GM23338 (cell line): ENCODE measurements at regions not wholly inside any gene's neighbourhood (a gene's known extent, or its start where the extent isn't known, plus 50 kb on each side); places are given as distances from the start of the nearest gene placed in this dataset.

Experiments
- ATAC-seq: fragments of 200-7000 bp; cut with Tn5 transposase; 3 replicates; pipeline ENCODE4 v1.9.1; 2020
- DNase-seq: peaks from one replicate; pipeline ENCODE4 v3.0.0-alpha.2; 2015; ENCODE audit warnings: low spot score
- H2AFZ ChIP-seq: fragments of 200-600 bp; sonication (generic); 2 replicates; pipeline ENCODE4 v1.8.0; 2016; ENCODE audit warnings: antibody characterized with exemption, mild to moderate bottlenecking, moderate library complexity
- H3F3A ChIP-seq: fragments of 200-600 bp; sonication (generic); replicated peaks from 2 replicates; pipeline ENCODE4 v1.8.0; 2017; ENCODE audit warnings: antibody characterized with exemption, mixed run types, low read depth
- H3K27ac ChIP-seq: fragments of 200-600 bp; sonication (generic); 2 replicates; pipeline ENCODE4 v1.6.1; 2016; ENCODE audit warnings: low read depth
- H3K27me3 ChIP-seq: fragments of 200-600 bp; sonication (generic); 2 replicates; pipeline ENCODE4 v1.8.0; 2016; ENCODE audit warnings: mild to moderate bottlenecking, mixed run types, moderate library complexity; ENCODE audit not compliant: insufficient read depth
- H3K36me3 ChIP-seq: fragments of 200-600 bp; sonication (generic); 2 replicates; pipeline ENCODE4 v1.8.0; 2016; ENCODE audit warnings: mild to moderate bottlenecking; ENCODE audit not compliant: insufficient read depth
- H3K4me1 ChIP-seq: fragments of 200-600 bp; sonication (generic); 2 replicates; pipeline ENCODE4 v1.8.0; 2016; ENCODE audit warnings: mild to moderate bottlenecking, moderate library complexity; ENCODE audit not compliant: insufficient read depth
- H3K4me2 ChIP-seq: fragments of 200-600 bp; sonication (generic); 2 replicates; pipeline ENCODE4 v1.7.1; 2017; ENCODE audit warnings: mixed run types
- H3K4me3 ChIP-seq: fragments of 200-600 bp; sonication (generic); 2 replicates; pipeline ENCODE4 v1.6.1; 2016; ENCODE audit warnings: mixed run types
- H3K79me2 ChIP-seq: fragments of 200-600 bp; sonication (generic); replicated peaks from 2 replicates; pipeline ENCODE4 v1.8.0; 2017; ENCODE audit warnings: mild to moderate bottlenecking; ENCODE audit not compliant: insufficient read depth
- H3K9me2 ChIP-seq: fragments of 200-600 bp; sonication (generic); 2 replicates; pipeline ENCODE4 v1.8.0; 2017; ENCODE audit not compliant: insufficient read depth
- H4K20me1 ChIP-seq: fragments of 200-600 bp; sonication (generic); replicated peaks from 2 replicates; pipeline ENCODE4 v1.8.0; 2017; ENCODE audit warnings: mild to moderate bottlenecking; ENCODE audit not compliant: insufficient read depth
- H3K27ac Mint-ChIP-seq: 2 replicates; pipeline ENCODE4 v1.8.0; 2020; ENCODE audit warnings: inconsistent platforms, mild to moderate bottlenecking, moderate library complexity, mixed read lengths
- H3K27me3 Mint-ChIP-seq: 3 replicates; pipeline ENCODE4 v1.8.0; 2022; ENCODE audit warnings: low read depth, mild to moderate bottlenecking, moderate library complexity, mixed read lengths, inconsistent platforms; ENCODE audit not compliant: insufficient read depth, poor library complexity
- H3K36me3 Mint-ChIP-seq: 3 replicates; pipeline ENCODE4 v1.8.0; 2021; ENCODE audit warnings: low read depth, mild to moderate bottlenecking, inconsistent platforms, moderate library complexity, mixed read lengths
- H3K4me1 Mint-ChIP-seq: 3 replicates; pipeline ENCODE4 v1.8.0; 2020; ENCODE audit warnings: mild to moderate bottlenecking, inconsistent platforms, mixed read lengths
- H3K4me3 Mint-ChIP-seq: 3 replicates; pipeline ENCODE4 v1.8.0; 2021; ENCODE audit warnings: moderate library complexity, mild to moderate bottlenecking, inconsistent platforms, mixed read lengths
- H3K9me3 Mint-ChIP-seq: 3 replicates; pipeline ENCODE4 v1.8.0; 2020; ENCODE audit warnings: moderate library complexity, mild to moderate bottlenecking, inconsistent platforms, mixed read lengths
- CREB1 ChIP-seq: fragments of 250-450 bp; sonication (Bioruptor Pico); IDR thresholded peaks from 2 replicates; pipeline ENCODE4 v1.5.0; 2020; ENCODE audit warnings: low read depth, mild to moderate bottlenecking, moderate library complexity
- EZH2 ChIP-seq: fragments of 200-600 bp; sonication (generic); IDR thresholded peaks from one replicate; pipeline ENCODE4 v1.8.0; 2017; ENCODE audit warnings: antibody characterized with exemption, mild to moderate bottlenecking, low read depth; ENCODE audit not compliant: unreplicated experiment
- EZH2phosphoT487 ChIP-seq: fragments of 200-600 bp; sonication (generic); IDR thresholded peaks from one replicate; pipeline ENCODE4 v1.8.1; 2018; ENCODE audit warnings: antibody characterized with exemption; ENCODE audit not compliant: unreplicated experiment
- JUNB ChIP-seq: IDR thresholded peaks from one replicate; pipeline ENCODE4 v1.6.1; 2016; ENCODE audit warnings: antibody characterized with exemption; ENCODE audit not compliant: unreplicated experiment
- NANOG ChIP-seq: IDR thresholded peaks from 2 replicates; pipeline ENCODE4 v1.6.1; 2016; ENCODE audit warnings: antibody characterized with exemption, borderline replicate concordance
- ZNF331 ChIP-seq: fragments of 250-450 bp; sonication (Bioruptor Pico); IDR thresholded peaks from 2 replicates; pipeline ENCODE4 v1.5.0; 2020; ENCODE audit warnings: low read depth, mild to moderate bottlenecking, moderate library complexity
- TF ChIP-seq, protein P1 (sequence below), 2 experiments: fragments of 200-600 bp in 1 of 2; sonication (generic) in 1 of 2; conservative IDR thresholded peaks; 2 replicates each; pipeline versions ENCODE4 v1.5.1 to v1.6.1; 2016 to 2017; ENCODE audit warnings: antibody characterized with exemption in 2 of 2, low read depth in 2 of 2, mild to moderate bottlenecking in 2 of 2, moderate library complexity in 1 of 2
- TF ChIP-seq, protein P2 (sequence below): IDR thresholded peaks from one replicate; pipeline ENCODE4 v1.6.1; 2018; ENCODE audit warnings: antibody characterized with exemption; ENCODE audit not compliant: unreplicated experiment
- TF ChIP-seq, protein P3 (sequence below): IDR thresholded peaks from 2 replicates; pipeline ENCODE4 v1.6.1; 2016; ENCODE audit warnings: antibody characterized with exemption
- TF ChIP-seq, protein P4 (sequence below): fragments of 250-450 bp; sonication (Bioruptor Pico); IDR thresholded peaks from 2 replicates; pipeline ENCODE4 v1.5.0; 2020; ENCODE audit warnings: mild to moderate bottlenecking, moderate library complexity

DNA sequence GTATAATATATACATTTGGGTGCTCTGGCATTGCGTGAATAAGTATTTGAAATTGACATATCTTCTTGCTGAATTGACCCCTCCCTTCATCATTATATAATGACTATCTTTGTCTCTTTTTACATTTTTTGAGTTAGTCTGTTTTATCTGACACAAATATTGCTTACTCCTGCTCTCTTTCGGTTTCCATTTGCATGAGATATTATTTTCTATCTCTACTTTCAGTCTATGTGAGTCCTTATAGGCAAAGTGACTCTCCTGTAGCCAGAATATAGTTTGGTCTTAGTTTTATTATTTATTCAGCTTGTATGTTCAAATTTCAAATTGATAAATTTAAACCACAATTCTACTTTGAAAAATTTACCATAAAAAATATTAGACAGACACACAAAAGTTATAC lies 491.0 kb downstream of the NAV3 start:
- no peaks in the 10 kb centered on the region for H3F3A ChIP-seq
- H3K27me3 ChIP-seq, result no peaks in the 10 kb centered on the region
- DNase-seq (no peak), ATAC-seq (no peak)
- Mint-ChIP-seq H3K4me1 (peaks cover 5% of the 10 kb centered on the region; the same call in 2 of the 3 replicates), H3K4me3 (no peak overlapping the region), H3K27me3 (no peaks in the 10 kb centered on the region), H3K36me3 (peaks cover 4% of the 10 kb centered on the region; the same call in 1 of the 3 replicates), H3K27ac (no peak overlapping the region), H3K9me3 (peaks cover 3% of the 10 kb centered on the region; the same call in 1 of the 3 replicates)
- peaks cover 4% of the 10 kb centered on the region for H3K4me1 ChIP-seq
- no peak overlapping the region for H3K4me2 ChIP-seq
- H3K79me2 ChIP-seq, result no peaks in the 10 kb centered on the region
- H3K9me2 ChIP-seq, result no peaks in the 10 kb centered on the region; the same call in 1 of the 2 replicates
- H3K4me3 ChIP-seq, result no peak overlapping the region
- H2AFZ ChIP-seq, result no peak overlapping the region
- TF ChIP-seq, protein P1, sequence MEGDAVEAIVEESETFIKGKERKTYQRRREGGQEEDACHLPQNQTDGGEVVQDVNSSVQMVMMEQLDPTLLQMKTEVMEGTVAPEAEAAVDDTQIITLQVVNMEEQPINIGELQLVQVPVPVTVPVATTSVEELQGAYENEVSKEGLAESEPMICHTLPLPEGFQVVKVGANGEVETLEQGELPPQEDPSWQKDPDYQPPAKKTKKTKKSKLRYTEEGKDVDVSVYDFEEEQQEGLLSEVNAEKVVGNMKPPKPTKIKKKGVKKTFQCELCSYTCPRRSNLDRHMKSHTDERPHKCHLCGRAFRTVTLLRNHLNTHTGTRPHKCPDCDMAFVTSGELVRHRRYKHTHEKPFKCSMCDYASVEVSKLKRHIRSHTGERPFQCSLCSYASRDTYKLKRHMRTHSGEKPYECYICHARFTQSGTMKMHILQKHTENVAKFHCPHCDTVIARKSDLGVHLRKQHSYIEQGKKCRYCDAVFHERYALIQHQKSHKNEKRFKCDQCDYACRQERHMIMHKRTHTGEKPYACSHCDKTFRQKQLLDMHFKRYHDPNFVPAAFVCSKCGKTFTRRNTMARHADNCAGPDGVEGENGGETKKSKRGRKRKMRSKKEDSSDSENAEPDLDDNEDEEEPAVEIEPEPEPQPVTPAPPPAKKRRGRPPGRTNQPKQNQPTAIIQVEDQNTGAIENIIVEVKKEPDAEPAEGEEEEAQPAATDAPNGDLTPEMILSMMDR (conservative IDR thresholded peaks at IDR 0.05; ENCODE audit: low read depth in 2 of 2), result no peak
- TF ChIP-seq NANOG, result no peak
- TF ChIP-seq CREB1 (CRISPR knock-in tag), result no peak
- TF ChIP-seq JUNB, result no peak
- no peak for TF ChIP-seq EZH2
- TF ChIP-seq, protein P2, sequence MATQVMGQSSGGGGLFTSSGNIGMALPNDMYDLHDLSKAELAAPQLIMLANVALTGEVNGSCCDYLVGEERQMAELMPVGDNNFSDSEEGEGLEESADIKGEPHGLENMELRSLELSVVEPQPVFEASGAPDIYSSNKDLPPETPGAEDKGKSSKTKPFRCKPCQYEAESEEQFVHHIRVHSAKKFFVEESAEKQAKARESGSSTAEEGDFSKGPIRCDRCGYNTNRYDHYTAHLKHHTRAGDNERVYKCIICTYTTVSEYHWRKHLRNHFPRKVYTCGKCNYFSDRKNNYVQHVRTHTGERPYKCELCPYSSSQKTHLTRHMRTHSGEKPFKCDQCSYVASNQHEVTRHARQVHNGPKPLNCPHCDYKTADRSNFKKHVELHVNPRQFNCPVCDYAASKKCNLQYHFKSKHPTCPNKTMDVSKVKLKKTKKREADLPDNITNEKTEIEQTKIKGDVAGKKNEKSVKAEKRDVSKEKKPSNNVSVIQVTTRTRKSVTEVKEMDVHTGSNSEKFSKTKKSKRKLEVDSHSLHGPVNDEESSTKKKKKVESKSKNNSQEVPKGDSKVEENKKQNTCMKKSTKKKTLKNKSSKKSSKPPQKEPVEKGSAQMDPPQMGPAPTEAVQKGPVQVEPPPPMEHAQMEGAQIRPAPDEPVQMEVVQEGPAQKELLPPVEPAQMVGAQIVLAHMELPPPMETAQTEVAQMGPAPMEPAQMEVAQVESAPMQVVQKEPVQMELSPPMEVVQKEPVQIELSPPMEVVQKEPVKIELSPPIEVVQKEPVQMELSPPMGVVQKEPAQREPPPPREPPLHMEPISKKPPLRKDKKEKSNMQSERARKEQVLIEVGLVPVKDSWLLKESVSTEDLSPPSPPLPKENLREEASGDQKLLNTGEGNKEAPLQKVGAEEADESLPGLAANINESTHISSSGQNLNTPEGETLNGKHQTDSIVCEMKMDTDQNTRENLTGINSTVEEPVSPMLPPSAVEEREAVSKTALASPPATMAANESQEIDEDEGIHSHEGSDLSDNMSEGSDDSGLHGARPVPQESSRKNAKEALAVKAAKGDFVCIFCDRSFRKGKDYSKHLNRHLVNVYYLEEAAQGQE, result no peak
- TF ChIP-seq, protein P3, sequence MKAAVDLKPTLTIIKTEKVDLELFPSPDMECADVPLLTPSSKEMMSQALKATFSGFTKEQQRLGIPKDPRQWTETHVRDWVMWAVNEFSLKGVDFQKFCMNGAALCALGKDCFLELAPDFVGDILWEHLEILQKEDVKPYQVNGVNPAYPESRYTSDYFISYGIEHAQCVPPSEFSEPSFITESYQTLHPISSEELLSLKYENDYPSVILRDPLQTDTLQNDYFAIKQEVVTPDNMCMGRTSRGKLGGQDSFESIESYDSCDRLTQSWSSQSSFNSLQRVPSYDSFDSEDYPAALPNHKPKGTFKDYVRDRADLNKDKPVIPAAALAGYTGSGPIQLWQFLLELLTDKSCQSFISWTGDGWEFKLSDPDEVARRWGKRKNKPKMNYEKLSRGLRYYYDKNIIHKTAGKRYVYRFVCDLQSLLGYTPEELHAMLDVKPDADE, result no peak
- TF ChIP-seq, protein P4, sequence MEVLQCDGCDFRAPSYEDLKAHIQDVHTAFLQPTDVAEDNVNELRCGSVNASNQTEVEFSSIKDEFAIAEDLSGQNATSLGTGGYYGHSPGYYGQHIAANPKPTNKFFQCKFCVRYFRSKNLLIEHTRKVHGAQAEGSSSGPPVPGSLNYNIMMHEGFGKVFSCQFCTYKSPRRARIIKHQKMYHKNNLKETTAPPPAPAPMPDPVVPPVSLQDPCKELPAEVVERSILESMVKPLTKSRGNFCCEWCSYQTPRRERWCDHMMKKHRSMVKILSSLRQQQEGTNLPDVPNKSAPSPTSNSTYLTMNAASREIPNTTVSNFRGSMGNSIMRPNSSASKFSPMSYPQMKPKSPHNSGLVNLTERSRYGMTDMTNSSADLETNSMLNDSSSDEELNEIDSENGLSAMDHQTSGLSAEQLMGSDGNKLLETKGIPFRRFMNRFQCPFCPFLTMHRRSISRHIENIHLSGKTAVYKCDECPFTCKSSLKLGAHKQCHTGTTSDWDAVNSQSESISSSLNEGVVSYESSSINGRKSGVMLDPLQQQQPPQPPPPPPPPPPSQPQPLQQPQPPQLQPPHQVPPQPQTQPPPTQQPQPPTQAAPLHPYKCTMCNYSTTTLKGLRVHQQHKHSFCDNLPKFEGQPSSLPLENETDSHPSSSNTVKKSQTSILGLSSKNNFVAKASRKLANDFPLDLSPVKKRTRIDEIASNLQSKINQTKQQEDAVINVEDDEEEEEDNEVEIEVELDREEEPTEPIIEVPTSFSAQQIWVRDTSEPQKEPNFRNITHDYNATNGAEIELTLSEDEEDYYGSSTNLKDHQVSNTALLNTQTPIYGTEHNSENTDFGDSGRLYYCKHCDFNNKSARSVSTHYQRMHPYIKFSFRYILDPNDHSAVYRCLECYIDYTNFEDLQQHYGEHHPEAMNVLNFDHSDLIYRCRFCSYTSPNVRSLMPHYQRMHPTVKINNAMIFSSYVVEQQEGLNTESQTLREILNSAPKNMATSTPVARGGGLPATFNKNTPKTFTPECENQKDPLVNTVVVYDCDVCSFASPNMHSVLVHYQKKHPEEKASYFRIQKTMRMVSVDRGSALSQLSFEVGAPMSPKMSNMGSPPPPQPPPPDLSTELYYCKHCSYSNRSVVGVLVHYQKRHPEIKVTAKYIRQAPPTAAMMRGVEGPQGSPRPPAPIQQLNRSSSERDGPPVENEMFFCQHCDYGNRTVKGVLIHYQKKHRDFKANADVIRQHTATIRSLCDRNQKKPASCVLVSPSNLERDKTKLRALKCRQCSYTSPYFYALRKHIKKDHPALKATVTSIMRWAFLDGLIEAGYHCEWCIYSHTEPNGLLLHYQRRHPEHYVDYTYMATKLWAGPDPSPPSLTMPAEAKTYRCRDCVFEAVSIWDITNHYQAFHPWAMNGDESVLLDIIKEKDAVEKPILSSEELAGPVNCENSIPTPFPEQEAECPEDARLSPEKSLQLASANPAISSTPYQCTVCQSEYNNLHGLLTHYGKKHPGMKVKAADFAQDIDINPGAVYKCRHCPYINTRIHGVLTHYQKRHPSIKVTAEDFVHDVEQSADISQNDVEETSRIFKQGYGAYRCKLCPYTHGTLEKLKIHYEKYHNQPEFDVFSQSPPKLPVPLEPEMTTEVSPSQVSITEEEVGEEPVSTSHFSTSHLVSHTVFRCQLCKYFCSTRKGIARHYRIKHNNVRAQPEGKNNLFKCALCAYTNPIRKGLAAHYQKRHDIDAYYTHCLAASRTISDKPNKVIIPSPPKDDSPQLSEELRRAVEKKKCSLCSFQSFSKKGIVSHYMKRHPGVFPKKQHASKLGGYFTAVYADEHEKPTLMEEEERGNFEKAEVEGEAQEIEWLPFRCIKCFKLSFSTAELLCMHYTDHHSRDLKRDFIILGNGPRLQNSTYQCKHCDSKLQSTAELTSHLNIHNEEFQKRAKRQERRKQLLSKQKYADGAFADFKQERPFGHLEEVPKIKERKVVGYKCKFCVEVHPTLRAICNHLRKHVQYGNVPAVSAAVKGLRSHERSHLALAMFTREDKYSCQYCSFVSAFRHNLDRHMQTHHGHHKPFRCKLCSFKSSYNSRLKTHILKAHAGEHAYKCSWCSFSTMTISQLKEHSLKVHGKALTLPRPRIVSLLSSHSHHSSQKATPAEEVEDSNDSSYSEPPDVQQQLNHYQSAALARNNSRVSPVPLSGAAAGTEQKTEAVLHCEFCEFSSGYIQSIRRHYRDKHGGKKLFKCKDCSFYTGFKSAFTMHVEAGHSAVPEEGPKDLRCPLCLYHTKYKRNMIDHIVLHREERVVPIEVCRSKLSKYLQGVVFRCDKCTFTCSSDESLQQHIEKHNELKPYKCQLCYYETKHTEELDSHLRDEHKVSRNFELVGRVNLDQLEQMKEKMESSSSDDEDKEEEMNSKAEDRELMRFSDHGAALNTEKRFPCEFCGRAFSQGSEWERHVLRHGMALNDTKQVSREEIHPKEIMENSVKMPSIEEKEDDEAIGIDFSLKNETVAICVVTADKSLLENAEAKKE (CRISPR knock-in tag), result no peak
- no peak for TF ChIP-seq ZNF331 (CRISPR knock-in tag)
- TF ChIP-seq EZH2phosphoT487, result no peak
- H4K20me1 ChIP-seq, result no peaks in the 10 kb centered on the region
- no peak overlapping the region for H3K27ac ChIP-seq
- H3K36me3 ChIP-seq, result no peaks in the 10 kb centered on the region
